PFSK-1 (cell line): ENCODE measurements at regions not wholly inside any gene's neighbourhood (a gene's known extent, or its start where the extent isn't known, plus 50 kb on each side); places are given as distances from the start of the nearest gene placed in this dataset.

Experiments used
- FOXP2 ChIP-seq: optimal IDR thresholded peaks from 2 replicates; pipeline ENCODE3; 2011; ENCODE audit warnings: borderline replicate concordance, control low read depth, inconsistent platforms; ENCODE audit not compliant: insufficient read depth; ENCODE audit errors: extremely low read length, extremely low read depth
- POLR2AphosphoS5 ChIP-seq: IDR thresholded peaks from 2 replicates; pipeline ENCODE4 v1.6.1; 2012; ENCODE audit warnings: low read depth, mild to moderate bottlenecking, control low read depth, low read length, moderate library complexity
- REST ChIP-seq, 2 experiments: IDR thresholded peaks; 2 replicates each; pipeline versions ENCODE4 v1.6.1 to v1.8.0; 2011 to 2012; ENCODE audit warnings: low read depth in 2 of 2, low read length in 2 of 2, control low read depth in 1 of 2, inconsistent platforms in 1 of 2, mild to moderate bottlenecking in 1 of 2, moderate library complexity in 1 of 2; ENCODE audit not compliant: insufficient read depth in 1 of 2
- SIN3A ChIP-seq: IDR thresholded peaks from 2 replicates; pipeline ENCODE4 v1.6.1; 2012; ENCODE audit warnings: mild to moderate bottlenecking, low read length, moderate library complexity, borderline replicate concordance; ENCODE audit not compliant: insufficient read depth
- TAF1 ChIP-seq: IDR thresholded peaks from 2 replicates; pipeline ENCODE4 v1.6.1; 2012; ENCODE audit warnings: low read length, control low read depth, borderline replicate concordance; ENCODE audit not compliant: insufficient read depth

DNA sequence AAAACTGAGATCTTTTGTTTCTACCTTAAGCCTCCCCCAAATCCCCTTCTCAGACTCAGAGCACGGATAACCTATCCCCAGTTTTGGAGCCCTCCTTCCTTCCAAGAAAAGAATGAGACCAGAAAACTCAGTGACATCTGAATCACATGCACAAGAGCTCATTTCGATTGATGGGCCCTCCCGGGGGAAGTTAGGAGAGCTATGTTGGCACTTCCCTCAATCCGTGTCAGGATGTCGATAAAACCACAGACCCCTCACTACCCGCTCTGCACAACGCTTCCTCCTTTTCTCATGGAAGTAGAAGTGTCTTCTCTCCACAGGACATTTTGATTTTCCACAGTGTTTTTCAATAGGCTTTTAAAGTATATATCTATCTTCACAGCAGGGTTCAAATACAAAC lies 332.4 kb downstream of the HACE1 start:
- no peak for TF ChIP-seq REST (IDR thresholded peaks at IDR 0.05; ENCODE audit: insufficient read depth in 1 of 2, low read depth in 2 of 2, low read length in 2 of 2)
- TF ChIP-seq SIN3A, result no peak
- no peak for TF ChIP-seq FOXP2

DNA sequence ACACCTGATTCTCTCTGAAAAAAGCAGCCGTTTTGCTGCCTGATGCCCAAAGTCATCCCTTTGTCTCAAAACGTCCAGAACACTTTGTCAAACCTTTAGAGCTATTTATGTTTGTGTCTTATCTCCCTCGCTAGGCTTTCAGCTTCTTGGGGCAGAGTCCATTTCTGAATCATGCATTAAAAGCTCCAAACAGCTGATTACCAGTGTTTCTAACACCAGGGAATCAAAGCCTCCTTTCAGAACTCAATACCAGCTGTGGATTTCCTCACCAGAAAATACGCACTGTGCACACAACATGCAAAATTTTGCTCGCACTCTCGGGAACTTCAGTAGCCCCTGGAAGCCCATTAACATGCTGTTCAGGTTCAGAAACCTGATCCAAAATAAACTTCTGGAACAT lies 333.3 kb downstream of the HACE1 start:
- TF ChIP-seq FOXP2, result no peak
- TF ChIP-seq REST (IDR thresholded peaks at IDR 0.05; ENCODE audit: insufficient read depth in 1 of 2, low read depth in 2 of 2, low read length in 2 of 2), result no peak
- no peak for TF ChIP-seq POLR2AphosphoS5

GRCh38 chr6:104525677-104526322 lies 333.9 kb downstream of the HACE1 start:
- TF ChIP-seq SIN3A (no peak), FOXP2 (peak; percentile 24)

DNA sequence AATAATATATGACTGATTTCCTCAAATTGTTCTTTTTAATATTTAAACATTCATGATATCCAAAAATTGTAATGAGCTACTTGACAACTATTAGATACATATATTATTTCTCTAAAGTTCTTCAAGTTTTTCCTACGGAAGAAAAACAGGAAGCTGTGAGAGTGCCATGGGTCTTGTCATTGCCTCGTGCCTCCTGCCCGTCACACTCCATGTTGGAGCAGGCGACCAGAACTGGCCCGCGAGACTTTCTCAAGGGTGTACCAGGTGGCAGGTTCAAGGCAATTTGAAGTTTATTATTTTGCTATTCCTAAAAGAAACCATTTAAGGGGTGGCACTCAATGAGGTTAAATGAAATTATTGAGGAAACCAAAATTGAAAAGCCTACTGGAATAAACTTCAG lies 337.2 kb downstream of the HACE1 start:
- no peak for TF ChIP-seq POLR2AphosphoS5
- no peak for TF ChIP-seq FOXP2
- TF ChIP-seq REST (IDR thresholded peaks at IDR 0.05; ENCODE audit: insufficient read depth in 1 of 2, low read depth in 2 of 2, low read length in 2 of 2), result no peak
- TF ChIP-seq SIN3A, result no peak
- TF ChIP-seq TAF1, result no peak

- TF ChIP-seq POLR2AphosphoS5 (no peak), SIN3A (no peak), TAF1 (no peak), REST (IDR thresholded peaks at IDR 0.05; ENCODE audit: insufficient read depth in 1 of 2, low read depth in 2 of 2, low read length in 2 of 2) (no peak), FOXP2 (no peak)
Measured at GRCh38 chr6:104521176-104521575, 338.5 kb downstream of the HACE1 start.
